A673 (cell line): ENCODE measurements at regions not wholly inside any gene's neighbourhood (a gene's known extent, or its start where the extent isn't known, plus 50 kb on each side); places are given as distances from the start of the nearest gene placed in this dataset.

ENCODE experiments used
- EZH2 ChIP-seq: fragments of 200-600 bp; sonication (generic); IDR thresholded peaks from 2 replicates; pipeline ENCODE4 v1.6.1; 2017; ENCODE audit warnings: borderline replicate concordance, low read depth, mild to moderate bottlenecking, mixed read lengths, antibody characterized with exemption, low read length; ENCODE audit not compliant: poor library complexity, severe bottlenecking
- TF ChIP-seq, protein P1 (sequence below): fragments of 300-800, 200-600 bp; sonication (generic); conservative IDR thresholded peaks from 2 replicates; pipeline ENCODE4 v1.5.1; 2017; ENCODE audit warnings: low read depth, mild to moderate bottlenecking, antibody characterized with exemption, low read length, moderate library complexity, mixed read lengths

DNA sequence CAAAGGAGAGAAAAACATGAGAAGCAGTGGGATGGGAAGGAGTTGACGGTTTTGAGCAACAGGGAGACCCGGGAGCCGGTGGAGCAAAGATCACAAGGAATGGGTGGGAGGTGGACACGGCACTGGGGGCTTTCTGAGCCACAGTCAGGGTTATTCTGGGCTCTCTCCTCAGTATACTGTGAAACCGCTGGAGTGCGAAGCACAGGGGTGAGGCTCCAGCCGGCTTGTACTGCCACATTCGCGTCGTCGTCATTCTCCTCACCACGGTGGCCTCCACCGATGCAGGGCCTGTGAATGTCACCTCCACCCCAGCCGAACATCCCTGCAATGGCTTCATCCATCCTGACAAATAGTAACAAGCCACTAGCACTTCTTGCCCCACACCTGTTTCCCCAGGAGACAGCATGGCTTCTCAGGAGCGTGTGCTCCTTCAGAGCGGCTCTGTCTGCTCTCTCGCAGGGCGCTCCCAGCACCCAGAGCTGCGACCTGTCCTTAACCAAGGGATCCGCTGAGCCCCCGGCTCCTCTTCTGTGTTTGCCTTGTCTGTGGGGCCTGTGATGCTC is 1165.3 kb downstream of the TBC1D22A start:
- TF ChIP-seq EZH2: no peak
- TF ChIP-seq, protein P1, sequence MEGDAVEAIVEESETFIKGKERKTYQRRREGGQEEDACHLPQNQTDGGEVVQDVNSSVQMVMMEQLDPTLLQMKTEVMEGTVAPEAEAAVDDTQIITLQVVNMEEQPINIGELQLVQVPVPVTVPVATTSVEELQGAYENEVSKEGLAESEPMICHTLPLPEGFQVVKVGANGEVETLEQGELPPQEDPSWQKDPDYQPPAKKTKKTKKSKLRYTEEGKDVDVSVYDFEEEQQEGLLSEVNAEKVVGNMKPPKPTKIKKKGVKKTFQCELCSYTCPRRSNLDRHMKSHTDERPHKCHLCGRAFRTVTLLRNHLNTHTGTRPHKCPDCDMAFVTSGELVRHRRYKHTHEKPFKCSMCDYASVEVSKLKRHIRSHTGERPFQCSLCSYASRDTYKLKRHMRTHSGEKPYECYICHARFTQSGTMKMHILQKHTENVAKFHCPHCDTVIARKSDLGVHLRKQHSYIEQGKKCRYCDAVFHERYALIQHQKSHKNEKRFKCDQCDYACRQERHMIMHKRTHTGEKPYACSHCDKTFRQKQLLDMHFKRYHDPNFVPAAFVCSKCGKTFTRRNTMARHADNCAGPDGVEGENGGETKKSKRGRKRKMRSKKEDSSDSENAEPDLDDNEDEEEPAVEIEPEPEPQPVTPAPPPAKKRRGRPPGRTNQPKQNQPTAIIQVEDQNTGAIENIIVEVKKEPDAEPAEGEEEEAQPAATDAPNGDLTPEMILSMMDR: no peak
